ENCODE measurements at regions not wholly inside any gene's neighbourhood (a gene's known extent, or its start where the extent isn't known, plus 50 kb on each side); places are given as distances from the start of the nearest gene placed in this dataset.

GRCh38 chr15:61522411-61522810 is 293.3 kb upstream of the RORA start:
- no peaks in the 10 kb centered on the region for H3K4me1 ChIP-seq
- H3K36me3 ChIP-seq, result no peaks in the 10 kb centered on the region
- no peaks in the 10 kb centered on the region for H3K27me3 ChIP-seq
- H3K9me3 ChIP-seq, result no peaks in the 10 kb centered on the region
- TF ChIP-seq CTCF (IDR thresholded peaks at IDR 0.05; ENCODE audit: low read depth, low read length), result no peak
- DNase-seq, result no peak
- H3K4me3 ChIP-seq (ENCODE audit: low read depth, low read length), result no peak overlapping the region

- no peak for TF ChIP-seq CTCF (IDR thresholded peaks at IDR 0.05; ENCODE audit: low read depth, low read length)
- Histone ChIP-seq H3K27me3 (no peaks in the 10 kb centered on the region), H3K4me3 (ENCODE audit: low read depth, low read length) (no peak overlapping the region), H3K36me3 (no peaks in the 10 kb centered on the region), H3K4me1 (no peaks in the 10 kb centered on the region), H3K9me3 (no peaks in the 10 kb centered on the region)
- DNase-seq, result no peak
Measured at GRCh38 chr15:61521953-61522352, 292.9 kb upstream of the RORA start.

GRCh38 chr15:61519296-61519695 is 290.2 kb upstream of the RORA start:
- Histone ChIP-seq H3K27me3 (no peaks in the 10 kb centered on the region), H3K4me3 (ENCODE audit: low read depth, low read length) (no peak overlapping the region), H3K4me1 (no peaks in the 10 kb centered on the region), H3K36me3 (no peaks in the 10 kb centered on the region), H3K9me3 (no peaks in the 10 kb centered on the region)
- no peak for DNase-seq
- TF ChIP-seq CTCF (IDR thresholded peaks at IDR 0.05; ENCODE audit: low read depth, low read length), result no peak

- no peak overlapping the region for H3K4me3 ChIP-seq (ENCODE audit: low read depth, low read length)
- TF ChIP-seq CTCF (IDR thresholded peaks at IDR 0.05; ENCODE audit: low read depth, low read length), result no peak
- H3K36me3 ChIP-seq, result no peaks in the 10 kb centered on the region
- no peaks in the 10 kb centered on the region for H3K9me3 ChIP-seq
- H3K4me1 ChIP-seq, result no peaks in the 10 kb centered on the region
- DNase-seq, result no peak
- H3K27me3 ChIP-seq, result no peaks in the 10 kb centered on the region
Measured at GRCh38 chr15:61518191-61518950, 289.3 kb upstream of the RORA start.

GRCh38 chr15:61517776-61518175 is 288.7 kb upstream of the RORA start:
- TF ChIP-seq CTCF (IDR thresholded peaks at IDR 0.05; ENCODE audit: low read depth, low read length), result no peak
- Histone ChIP-seq H3K27me3 (no peaks in the 10 kb centered on the region), H3K36me3 (no peaks in the 10 kb centered on the region), H3K9me3 (no peaks in the 10 kb centered on the region), H3K4me3 (ENCODE audit: low read depth, low read length) (no peak overlapping the region), H3K4me1 (no peaks in the 10 kb centered on the region)
- DNase-seq, result no peak

GRCh38 chr15:61517335-61517734 is 288.2 kb upstream of the RORA start:
- H3K36me3 ChIP-seq, result no peaks in the 10 kb centered on the region
- no peaks in the 10 kb centered on the region for H3K9me3 ChIP-seq
- H3K4me1 ChIP-seq, result no peaks in the 10 kb centered on the region
- H3K4me3 ChIP-seq (ENCODE audit: low read depth, low read length), result no peak overlapping the region
- DNase-seq, result no peak
- no peaks in the 10 kb centered on the region for H3K27me3 ChIP-seq
- TF ChIP-seq CTCF (IDR thresholded peaks at IDR 0.05; ENCODE audit: low read depth, low read length), result no peak

Measured in BE2C (cell line).